ENCODE measurements at regions not wholly inside any gene's neighbourhood (a gene's known extent, or its start where the extent isn't known, plus 50 kb on each side); places are given as distances from the start of the nearest gene placed in this dataset.
"Not testable (repeated sequence)": the region's sequence is repeated elsewhere in the genome, so short reads cannot be mapped to it uniquely, and the experiment has no call there.

DNA sequence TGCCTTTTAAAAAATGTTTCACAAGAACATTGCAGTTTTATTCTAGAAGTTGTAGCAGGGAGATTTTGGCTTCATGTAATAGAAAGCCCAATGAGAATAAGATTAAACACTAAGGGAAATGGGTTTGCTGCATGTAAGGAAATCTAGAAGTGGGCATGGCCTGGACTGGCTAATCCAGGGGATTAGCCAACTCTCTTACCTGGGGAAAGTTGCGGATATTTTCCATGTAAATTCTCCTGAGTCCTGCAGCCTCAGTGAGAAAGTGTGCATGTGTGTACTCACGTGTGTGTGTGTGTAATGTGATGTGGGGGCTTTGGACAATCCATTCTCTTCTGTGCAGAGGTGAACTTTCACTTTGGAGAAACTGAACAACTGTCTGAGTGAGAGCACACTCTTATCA, 775.1 kb upstream of the TPTE start:
- FAIRE-seq: not testable (repeated sequence)

DNA sequence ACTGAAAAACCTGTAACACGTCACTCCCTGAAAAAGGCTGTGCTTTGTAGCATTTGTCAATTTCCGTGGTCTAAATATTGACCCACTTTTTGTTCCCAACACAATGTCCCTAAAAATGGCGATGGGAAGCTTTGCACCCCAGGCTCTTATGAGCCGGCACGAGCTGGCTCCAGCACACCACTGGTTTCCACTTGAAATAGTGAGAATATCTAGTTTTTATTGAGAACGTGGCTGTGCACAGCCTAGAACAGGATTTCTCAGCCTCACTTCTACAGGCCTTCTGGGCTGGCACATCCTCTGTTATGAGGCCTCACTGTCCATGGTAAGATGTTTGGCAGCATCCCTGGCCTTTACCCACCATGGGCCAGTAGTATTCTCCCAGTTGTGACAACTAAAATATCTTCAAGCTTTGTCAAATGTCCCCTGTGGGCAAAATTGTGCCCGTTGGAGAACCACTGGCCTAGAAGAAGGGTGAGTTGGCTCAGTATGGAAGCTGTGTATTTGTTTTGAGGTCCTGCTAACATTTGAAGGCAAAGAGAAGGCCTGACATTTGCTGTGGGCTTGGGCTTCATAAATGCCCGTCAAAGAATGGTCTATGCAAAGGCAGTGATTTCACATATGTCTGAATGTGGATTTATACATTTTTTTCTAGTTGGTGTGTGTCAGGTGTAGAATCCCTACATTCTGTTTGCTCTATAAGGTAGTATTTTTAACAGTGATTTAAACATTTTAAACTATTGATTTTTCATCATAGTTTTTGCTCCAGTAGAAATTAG, 774.4 kb upstream of the TPTE start:
- FAIRE-seq: not testable (repeated sequence)

DNA sequence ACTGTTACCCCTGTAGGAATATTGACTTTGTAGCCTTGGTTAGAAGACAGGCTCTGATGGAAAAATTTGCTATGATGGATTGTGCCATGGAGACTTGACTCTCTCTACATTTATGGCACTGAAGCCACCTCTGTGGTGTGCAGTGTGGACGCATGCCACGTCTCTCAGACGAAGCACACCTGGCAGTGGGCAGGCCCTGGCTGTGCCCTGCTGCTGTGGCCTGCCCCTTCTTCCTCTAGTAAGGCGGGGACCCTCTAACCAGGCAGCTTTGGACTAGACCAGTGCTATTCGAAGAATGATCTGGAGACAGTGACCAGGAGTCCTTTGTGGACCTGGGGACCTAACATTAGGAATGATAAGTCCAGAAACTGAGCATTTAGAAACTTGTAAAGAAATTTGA, 773.5 kb upstream of the TPTE start:
- FAIRE-seq: not testable (repeated sequence)

DNA sequence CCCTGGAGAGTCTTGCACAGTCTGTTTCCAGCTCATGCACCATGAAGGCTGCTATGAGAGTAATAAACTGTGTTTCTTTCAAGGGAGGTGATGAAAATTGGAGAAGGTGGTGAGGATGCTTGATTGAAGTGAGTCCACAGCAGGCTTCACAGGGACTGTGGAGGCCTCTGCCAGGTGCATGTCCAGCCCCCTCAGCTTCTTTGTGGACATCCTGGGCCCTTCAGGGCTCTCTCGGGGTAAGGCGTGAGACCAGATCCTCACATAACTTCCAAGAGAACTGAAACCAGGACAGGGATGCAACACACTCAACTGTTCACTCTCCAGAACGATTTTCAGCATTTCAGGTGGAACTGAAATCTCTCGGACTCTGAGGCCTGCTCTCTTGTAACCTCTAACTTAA, 772.9 kb upstream of the TPTE start:
- not testable (repeated sequence) for FAIRE-seq

DNA sequence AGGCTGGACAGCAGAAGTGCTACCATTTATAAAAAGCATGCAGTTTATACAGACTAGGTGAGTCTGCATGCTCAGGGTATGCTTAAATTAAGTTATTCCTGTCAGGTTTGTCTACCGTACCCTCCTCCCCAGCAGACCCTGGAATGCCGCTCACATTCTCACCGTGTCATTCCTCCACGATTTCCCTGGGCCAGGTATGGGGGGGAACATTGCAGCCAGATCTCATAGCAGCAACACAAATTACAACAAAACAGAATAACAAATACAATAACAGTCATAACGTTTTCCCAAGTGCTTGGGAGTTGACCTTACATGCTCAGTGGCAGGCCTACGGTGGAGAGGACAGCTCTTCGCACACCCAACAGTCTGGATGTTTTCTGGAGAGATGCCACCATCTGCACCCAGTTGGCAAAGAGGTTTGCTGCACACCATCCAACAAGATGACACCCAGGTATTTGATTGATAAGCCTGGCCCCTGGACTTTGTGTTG, 771.6 kb upstream of the TPTE start:
- not testable (repeated sequence) for FAIRE-seq

DNA sequence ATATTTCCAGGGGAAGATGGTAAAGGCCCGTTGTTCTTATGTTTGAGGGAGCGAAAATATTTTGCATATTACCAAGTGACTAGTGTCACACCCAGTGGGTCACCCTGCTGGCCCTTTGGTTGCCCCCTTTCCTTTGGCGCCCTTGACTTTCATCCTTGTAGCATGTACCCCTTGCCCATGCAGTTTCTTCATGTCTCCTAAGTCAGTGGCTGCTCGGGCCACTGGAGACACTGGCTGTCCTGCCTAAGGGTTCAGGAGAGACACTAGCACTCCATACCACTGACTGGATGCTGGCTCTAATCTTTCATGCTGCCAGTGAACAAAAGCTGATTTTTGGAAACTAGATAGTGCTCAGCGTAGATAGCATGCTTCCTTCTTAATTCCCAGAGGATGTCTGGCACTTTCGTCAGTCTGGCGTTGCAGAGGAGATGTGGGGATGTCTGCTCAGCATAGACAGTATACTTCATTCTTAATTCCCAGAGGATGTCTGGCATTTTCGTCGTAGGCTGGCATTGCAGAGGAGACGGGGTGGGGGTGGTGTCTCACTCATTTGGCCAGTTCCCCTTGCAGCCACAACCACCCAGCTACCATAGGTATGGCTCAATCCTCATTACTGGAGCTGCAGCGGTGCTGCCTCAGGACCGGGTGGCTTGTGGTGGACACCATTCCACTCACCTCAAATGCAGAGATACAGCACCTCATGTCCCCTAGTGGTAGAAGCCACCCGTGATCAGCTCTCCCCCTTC, 770.9 kb upstream of the TPTE start:
- FAIRE-seq: no peak

DNA sequence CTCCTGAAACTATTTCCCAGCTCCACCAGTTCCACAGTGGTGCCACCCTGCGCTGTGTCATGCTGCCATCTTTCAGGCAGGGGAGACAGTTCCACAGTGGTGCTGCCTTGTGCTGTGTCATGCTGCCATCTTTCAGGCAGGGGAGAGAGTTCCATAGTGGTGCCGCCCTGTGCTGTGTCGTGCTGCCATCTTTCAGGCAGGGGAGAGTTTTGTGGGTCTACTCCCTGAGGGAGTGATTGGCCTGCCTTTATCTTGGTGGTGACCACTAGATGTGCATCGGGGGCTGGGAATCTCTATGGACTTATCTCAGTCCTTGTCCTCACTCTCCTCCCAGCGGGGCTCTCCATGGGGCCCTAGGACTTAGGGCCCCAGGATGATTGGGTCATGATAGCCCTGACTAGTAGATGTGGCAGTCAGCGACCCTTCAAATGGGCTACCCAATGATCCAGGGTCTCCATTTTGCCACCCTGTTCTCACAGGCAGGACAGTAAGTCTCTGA, 770.2 kb upstream of the TPTE start:
- FAIRE-seq: not testable (repeated sequence)

DNA sequence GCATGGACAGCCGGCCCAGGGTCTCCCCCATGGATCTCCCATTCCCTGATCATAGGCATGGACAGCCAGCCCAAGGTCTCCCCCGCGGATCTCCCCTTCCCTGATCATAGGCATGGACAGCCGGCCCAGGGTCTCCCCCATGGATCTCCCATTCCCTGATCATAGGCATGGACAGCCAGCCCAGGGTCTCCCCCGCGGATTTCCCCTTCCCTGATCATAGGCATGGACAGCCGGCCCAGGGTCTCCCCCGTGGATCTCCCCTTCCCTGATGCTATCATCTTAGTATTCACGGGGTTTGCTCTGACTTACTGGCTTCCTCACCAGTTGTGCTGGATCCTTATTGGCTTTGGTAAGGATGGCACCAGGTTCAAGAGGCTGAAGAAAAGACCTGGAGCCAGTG, 769.4 kb upstream of the TPTE start:
- FAIRE-seq: not testable (repeated sequence)

DNA sequence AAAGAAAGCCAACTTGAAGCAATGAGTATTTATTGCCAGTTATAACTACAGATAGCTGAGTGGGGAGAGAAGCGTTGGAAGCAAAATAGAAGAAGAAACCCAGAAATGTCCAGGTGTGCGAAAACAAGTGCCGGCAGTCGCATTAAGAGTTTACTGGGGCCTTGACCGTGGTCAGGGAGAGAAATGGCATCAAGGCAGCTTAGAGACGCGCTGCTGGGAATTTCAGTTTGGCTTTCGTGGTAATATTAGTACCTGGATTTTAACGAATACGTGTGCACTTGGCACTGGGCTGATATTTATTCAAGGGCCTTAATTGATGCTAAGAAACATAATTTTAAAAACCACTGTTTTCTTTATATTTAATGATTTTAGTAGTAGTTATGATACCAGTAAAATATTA, 767.9 kb upstream of the TPTE start:
- FAIRE-seq: not testable (repeated sequence)

DNA sequence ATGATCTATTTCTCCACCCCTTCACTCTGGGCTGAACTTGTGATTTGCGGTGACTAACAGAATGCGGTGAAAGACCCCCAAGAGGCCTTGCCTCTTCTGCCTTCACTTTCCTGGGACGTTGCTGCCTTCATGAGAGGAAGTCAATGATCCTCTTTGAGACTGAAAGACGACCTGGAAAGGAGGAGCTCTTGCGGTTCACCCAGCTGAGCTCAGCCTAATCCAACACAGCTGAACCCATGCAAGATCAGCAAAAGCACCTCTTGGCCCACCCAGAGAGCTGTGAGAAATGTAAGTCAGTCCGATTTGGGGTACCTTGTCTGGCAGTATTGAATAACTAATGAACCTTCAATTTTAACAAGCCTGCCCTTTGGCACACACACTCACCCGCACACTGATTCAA, 767.4 kb upstream of the TPTE start:
- FAIRE-seq: no peak

DNA sequence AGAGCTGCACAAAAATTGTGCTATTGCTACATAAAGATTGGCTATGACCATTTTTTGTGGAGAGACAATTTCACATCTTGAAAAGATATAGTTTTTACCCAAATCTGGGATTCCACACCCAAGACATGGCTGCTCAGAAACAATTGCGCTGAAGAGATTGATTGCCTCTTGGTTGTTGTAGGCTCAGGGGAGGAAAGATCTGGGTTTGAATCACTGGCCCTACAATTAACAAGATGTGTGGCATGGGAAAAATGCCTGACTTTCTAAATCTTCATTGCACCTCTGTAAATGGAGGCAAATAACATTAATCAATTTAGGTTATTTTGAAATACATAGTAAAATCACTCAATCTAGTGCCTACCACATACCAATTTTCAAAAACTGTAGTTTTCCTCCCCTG, 766.9 kb upstream of the TPTE start:
- FAIRE-seq: not testable (repeated sequence)

DNA sequence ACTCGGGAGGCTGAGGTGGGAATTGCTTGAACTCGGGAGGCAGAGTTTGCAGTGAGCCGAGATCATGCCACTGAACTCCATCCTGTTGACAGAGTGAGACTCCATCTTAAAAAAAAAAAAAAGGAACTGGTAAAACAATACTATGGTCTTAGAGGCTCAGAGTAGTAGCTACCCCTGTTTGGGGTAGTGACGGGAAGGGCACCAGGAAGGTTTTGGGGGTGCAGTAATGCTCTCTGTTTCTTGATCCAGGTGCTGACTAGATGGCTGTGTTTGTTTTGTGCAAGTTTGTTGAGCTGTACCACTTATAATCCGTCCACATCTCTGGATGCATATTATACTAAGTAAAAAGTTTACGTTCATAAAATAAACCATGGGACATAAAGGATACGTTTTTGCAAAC, 765.8 kb upstream of the TPTE start:
- FAIRE-seq: no peak

DNA sequence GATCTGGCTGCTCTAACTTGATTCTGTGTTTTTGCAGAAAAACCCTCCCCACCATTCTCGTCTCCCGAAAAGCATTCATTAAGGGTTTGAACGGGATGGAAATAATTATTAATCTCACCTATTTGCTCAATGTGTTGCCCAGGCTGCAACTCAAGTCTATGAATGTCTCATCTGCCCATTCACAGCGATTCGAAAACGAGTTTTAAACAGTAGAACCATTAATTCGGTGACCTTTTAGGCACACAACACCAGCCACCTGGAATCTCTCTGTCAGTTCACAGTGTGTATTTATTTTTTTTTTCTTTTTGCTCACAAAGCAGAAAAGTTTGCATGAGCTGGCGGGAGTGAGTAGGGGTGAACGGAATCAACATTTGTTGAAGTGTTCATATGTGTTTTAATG, 764.7 kb upstream of the TPTE start:
- FAIRE-seq: no peak

DNA sequence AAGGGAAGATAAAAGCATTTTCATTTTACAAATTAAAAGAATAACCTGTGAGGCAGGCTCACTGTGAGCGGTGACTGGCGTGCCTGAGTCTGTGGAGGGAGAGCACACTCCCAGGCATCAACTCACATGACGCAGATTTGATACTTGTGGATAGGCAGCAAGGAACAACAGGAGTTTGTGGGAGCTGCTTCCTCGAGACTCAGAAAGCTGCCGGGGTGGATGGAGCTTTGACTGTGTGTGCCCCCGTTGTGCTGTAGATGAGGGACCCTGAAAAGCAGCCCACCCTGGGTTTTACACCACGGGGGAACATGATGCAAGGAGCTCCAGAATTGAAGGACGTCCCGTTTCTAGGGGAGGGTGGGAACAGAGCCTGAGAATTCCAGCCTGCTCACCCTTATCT, 764.3 kb upstream of the TPTE start:
- FAIRE-seq: not testable (repeated sequence)

DNA sequence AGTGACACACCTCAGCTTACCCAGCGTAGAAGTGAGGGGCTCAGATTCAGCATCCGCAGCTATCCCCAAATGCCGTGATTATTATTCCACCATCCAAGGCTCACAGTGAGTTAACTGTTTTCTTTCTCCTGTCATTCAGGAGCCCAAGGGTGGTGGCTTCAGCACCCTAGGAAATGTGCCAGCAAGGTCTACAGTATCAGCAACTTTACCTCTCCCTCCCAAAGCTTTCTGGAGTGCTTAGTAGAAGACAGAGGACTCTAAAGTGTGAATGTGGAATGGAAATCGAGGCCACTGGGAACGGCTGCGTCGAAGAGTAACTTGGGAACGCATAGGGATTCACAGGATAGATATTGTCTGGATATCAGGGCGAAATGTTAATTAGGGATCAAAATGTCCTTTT, 763.8 kb upstream of the TPTE start:
- not testable (repeated sequence) for FAIRE-seq

DNA sequence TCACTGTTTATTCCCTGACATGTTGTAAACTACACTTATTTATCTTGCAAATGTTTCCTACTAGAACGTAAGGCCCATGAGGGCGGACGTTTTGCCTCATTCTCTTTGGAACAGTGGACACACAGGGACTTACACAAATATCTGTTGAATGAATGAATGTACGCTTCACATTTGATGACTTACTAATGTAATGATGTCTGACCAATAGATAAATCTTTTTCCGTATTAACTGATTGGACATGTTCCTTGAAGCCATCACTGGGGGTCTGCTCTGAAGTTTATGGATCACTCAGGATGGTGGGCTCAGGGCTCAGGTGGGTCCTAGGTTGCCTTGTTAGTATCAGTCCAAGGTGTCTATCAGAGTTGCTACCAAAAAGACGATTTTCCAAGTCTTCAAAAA, 763.2 kb upstream of the TPTE start:
- FAIRE-seq: no peak

DNA sequence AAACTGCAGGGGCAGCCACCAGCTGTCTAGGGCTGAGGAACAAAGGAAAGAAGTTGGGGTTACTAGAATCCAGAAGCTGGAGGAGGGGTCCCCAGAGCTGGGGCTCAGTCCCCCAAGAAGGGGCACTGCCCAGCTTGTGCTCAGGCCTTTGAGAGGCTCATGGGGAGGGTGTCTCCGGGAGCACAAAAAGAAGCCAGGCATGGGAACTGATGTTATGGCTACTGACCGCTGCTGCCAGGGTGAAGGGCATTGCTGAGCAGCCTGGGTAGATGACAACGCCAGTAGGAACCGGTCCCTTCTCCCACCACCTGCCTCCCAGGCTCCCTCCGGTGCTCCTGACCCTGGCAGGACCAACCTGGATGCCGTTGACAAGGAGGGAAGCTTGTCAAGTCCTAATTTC, 762.5 kb upstream of the TPTE start:
- FAIRE-seq: no peak

DNA sequence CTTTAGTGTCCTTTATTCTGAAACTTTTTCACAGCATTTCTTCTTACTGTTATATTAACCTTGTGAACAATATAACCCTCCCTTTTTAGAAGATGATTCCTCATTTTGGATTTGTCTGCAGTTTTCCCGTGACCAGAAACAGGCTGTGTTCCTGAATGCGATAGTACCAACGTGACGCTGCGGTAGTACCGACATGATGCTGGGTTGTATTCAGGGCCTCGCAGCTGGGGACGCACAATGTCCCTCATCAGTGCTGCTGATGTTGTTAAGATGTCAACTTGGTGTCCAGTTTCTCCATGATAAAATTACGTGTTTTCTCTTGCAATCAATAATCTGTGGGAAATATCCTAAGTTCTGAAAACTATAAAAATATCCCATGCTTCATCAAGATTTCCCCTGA, 761.4 kb upstream of the TPTE start:
- no peak for FAIRE-seq

DNA sequence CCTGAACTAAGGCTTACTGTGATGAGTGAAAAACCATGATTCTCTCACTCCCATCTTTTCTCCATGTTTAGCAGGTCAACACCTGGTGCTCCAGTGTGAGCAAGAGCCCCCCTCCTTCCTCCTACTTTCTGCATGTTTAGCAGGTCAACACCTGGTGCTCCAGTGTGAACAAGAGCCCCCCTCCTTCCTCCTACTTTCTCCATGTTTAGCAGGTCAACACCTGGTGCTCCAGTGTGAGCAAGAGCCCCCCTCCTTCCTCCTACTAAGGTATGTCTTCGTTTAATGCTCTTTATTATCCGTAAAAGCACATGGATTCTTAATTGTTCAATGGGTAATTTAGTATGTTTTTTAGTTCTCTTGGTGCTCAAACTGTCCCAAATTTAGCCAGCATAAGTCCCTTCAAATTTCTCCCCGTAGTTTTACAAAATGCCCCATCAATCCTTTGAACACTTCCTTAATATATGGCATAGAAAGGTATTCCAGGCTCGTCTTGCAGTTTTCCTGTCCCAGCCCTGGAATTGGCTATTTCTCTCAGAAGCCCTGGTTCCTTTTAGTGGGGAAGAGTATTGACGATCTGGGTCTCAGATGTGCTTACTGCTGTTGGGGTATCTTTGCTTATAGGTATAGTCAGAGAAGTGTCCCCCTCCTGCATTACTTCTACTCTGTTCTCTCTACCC, 760.8 kb upstream of the TPTE start:
- no peak for FAIRE-seq

DNA sequence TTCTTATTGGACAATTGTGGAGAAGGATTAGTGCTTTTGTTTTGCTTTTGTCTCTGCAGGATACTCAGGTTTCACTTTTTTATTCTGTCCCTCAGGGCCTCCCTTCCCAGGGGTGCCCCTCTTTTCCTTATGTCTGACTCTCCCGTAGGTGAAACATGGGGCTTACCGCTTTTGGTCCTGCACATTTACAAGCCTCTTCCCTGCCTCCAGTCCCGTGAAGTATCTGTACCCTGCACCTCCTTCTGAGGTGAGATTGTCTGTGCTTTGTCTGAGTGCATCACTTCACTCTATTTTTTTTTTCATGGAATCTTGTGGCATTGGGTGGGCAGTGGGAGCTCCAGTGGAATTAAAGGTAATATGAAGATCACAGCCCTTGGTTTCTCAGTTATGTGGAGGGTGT, 758.1 kb upstream of the TPTE start:
- no peak for FAIRE-seq

DNA sequence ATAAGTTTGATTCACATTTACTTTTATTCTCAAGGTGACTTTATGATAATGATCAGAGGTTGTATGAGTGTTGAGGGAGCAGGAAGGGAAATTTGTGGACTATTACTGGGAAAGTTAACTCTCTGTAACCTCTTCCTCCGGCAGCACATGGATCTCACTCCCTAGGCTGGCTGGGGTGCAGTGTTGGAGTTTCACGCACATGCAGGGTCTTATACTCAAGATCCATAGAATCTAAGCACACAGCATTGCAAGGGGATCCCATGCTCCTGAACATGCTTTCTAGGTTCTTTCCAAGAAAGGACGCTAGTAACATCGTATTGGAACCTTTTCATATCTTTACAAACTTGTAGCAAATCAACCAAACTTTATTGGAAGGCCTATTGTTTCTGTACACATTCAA, 757.6 kb upstream of the TPTE start:
- no peak for FAIRE-seq

DNA sequence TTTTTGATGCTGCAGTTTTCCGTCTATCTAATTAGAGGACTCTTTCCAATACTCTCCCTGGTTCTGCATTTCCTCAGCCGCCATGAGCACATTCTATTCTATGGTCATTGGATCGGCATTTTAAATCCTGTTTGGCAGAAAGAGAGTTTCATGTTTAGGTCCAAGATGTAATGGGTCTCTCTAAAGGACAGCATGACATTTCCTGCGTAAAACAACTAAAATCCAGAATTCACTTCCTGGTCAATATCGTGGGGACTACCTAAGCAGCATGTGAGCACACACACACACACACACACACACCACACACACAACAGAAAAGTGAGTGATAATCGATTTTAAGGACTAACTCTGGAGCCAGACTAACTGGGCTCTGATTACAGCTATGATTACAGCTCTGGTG, 757.1 kb upstream of the TPTE start:
- FAIRE-seq: not testable (repeated sequence)

DNA sequence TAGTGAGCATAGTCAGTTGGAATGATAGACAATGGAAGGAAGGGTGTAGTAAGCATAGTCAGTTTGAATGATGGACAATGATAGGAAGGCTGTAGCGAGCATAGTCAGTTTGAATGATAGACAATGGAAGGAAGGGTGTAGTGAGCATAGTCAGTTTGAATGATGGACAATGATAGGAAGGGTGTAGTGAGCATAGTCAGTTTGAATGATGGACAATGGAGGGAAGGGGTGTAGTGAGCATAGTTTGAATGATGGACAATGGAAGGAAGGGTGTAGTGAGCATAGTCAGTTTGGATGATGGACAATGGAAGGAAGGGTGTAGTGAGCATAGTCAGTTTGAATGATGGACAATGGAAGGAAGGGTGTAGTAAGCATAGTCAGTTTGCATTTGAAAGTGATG, 755.8 kb upstream of the TPTE start:
- not testable (repeated sequence) for FAIRE-seq

Measured in colon (tissue), 2 donors.